Liver (tissue), 8 donors: ENCODE measurements at regions not wholly inside any gene's neighbourhood (a gene's known extent, or its start where the extent isn't known, plus 50 kb on each side); places are given as distances from the start of the nearest gene placed in this dataset.

Experiments
- DNase-seq: peaks from one replicate; pipeline ENCODE4 v3.0.0-alpha.2; 2017; ENCODE audit warnings: low spot score
- H3K27ac ChIP-seq, 2 donors: one replicate each; pipeline ENCODE4 v1.7.0; 2013; ENCODE audit warnings: inconsistent platforms in 2 of 2, low read length in 2 of 2, control low read depth in 1 of 2, low read depth in 1 of 2, mild to moderate bottlenecking in 1 of 2
- H3K27me3 ChIP-seq, 4 donors: one replicate each; pipeline versions ENCODE4 v1.6.1 to v1.7.0; 2013; ENCODE audit warnings: low read length in 3 of 4, inconsistent platforms in 1 of 4, mild to moderate bottlenecking in 1 of 4, moderate library complexity in 1 of 4; ENCODE audit not compliant: control insufficient read depth in 4 of 4, insufficient read depth in 4 of 4
- H3K36me3 ChIP-seq, 4 donors: one replicate each; pipeline versions ENCODE4 v1.6.1 to v1.7.0; 2013; ENCODE audit warnings: low read length in 3 of 4, mild to moderate bottlenecking in 3 of 4, low read depth in 1 of 4, moderate library complexity in 1 of 4; ENCODE audit not compliant: control insufficient read depth in 4 of 4, insufficient read depth in 3 of 4
- H3K4me1 ChIP-seq, 4 donors: one replicate each; pipeline versions ENCODE4 v1.6.1 to v1.7.0; 2013; ENCODE audit warnings: low read length in 3 of 4, mild to moderate bottlenecking in 3 of 4, moderate library complexity in 1 of 4; ENCODE audit not compliant: control insufficient read depth in 4 of 4, insufficient read depth in 4 of 4
- H3K4me3 ChIP-seq, 3 donors: one replicate each; pipeline versions ENCODE4 v1.6.1 to v1.7.0; 2013; ENCODE audit warnings: low read length in 3 of 3, control low read depth in 1 of 3, low read depth in 1 of 3, mild to moderate bottlenecking in 1 of 3
- H3K9ac ChIP-seq, 2 donors: one replicate each; pipeline ENCODE4 v1.7.0; 2013; ENCODE audit warnings: low read length in 2 of 2, mild to moderate bottlenecking in 2 of 2, moderate library complexity in 2 of 2, control low read depth in 1 of 2, low read depth in 1 of 2
- H3K9me3 ChIP-seq, 4 donors: one replicate each; pipeline versions ENCODE4 v1.6.1 to v1.7.0; 2013; ENCODE audit warnings: low read length in 3 of 4; ENCODE audit not compliant: control insufficient read depth in 4 of 4
- ATF3 ChIP-seq: IDR thresholded peaks from 2 replicates; pipeline ENCODE4 v1.6.1; 2016; ENCODE audit warnings: antibody characterized with exemption
- CTCF ChIP-seq: fragments of 150-350 bp; IDR thresholded peaks from 2 replicates; pipeline ENCODE4 v1.5.1; 2017; ENCODE audit warnings: improper control_type of control experiment, low read depth, low read length; ENCODE audit not compliant: missing input control
- EGR1 ChIP-seq, 2 donors: IDR thresholded peaks; 2 replicates each; pipeline ENCODE4 v1.6.1; 2016 to 2018; ENCODE audit warnings: antibody characterized with exemption in 2 of 2, low read depth in 2 of 2
- FOXA2 ChIP-seq: IDR thresholded peaks from 2 replicates; pipeline ENCODE4 v1.6.1; 2016; ENCODE audit warnings: antibody characterized with exemption
- GABPA ChIP-seq, 2 donors: IDR thresholded peaks in 1 of 2; conservative IDR thresholded peaks in 1 of 2; 2 replicates each; pipeline ENCODE4 v1.6.1; 2016; ENCODE audit warnings: antibody characterized with exemption in 2 of 2, mild to moderate bottlenecking in 1 of 2, moderate library complexity in 1 of 2
- HNF4A ChIP-seq, 2 donors: conservative IDR thresholded peaks; 2 replicates each; pipeline ENCODE4 v1.6.1; 2016; ENCODE audit warnings: antibody characterized with exemption in 2 of 2, mild to moderate bottlenecking in 2 of 2
- HNF4G ChIP-seq: IDR thresholded peaks from 2 replicates; pipeline ENCODE4 v1.6.1; 2016; ENCODE audit warnings: antibody characterized with exemption
- JUND ChIP-seq, 2 donors: IDR thresholded peaks; 2 replicates each; pipeline ENCODE4 v1.6.1; 2016; ENCODE audit warnings: antibody characterized with exemption in 2 of 2
- NR2F2 ChIP-seq: IDR thresholded peaks from 2 replicates; pipeline ENCODE4 v1.6.1; 2016; ENCODE audit warnings: antibody characterized with exemption
- RAD21 ChIP-seq, 2 donors: IDR thresholded peaks; 2 replicates each; pipeline ENCODE4 v1.6.1; 2016; ENCODE audit warnings: antibody characterized with exemption in 2 of 2, mild to moderate bottlenecking in 2 of 2
- REST ChIP-seq: IDR thresholded peaks from 2 replicates; pipeline ENCODE4 v1.6.1; 2016; ENCODE audit warnings: antibody characterized with exemption, mild to moderate bottlenecking
- TAF1 ChIP-seq: conservative IDR thresholded peaks from 2 replicates; pipeline ENCODE4 v1.6.1; 2016; ENCODE audit warnings: antibody characterized with exemption, mild to moderate bottlenecking
- YY1 ChIP-seq: IDR thresholded peaks from 2 replicates; pipeline ENCODE4 v1.6.1; 2016; ENCODE audit warnings: antibody characterized with exemption, mild to moderate bottlenecking
- ZBTB33 ChIP-seq: IDR thresholded peaks from 2 replicates; pipeline ENCODE4 v1.6.1; 2016; ENCODE audit warnings: antibody characterized with exemption
- WGBS: extraction: QIAGEN DNeasy Blood & Tissue Kit; methylation state at CpG from one replicate; pipeline ENCODE4 v1.1.7; 2013; 5-methylcytosine and 5-hydroxymethylcytosine counted together
- donor health status: healthy.
- donor health status: healthy.
- donor health status: healthy.
- donor health status: healthy.
- donor health status: healthy.

GRCh38 chr5:12999667-13000066 is 944.8 kb downstream of the DNAH5 start:
- Histone ChIP-seq H3K27ac (no peak overlapping the region), H3K36me3 (no peaks in the 10 kb centered on the region), H3K9ac (no peak overlapping the region), H3K4me3 (no peak overlapping the region), H3K27me3 (no peaks in the 10 kb centered on the region), H3K4me1 (no peaks in the 10 kb centered on the region), H3K9me3 (no peaks in the 10 kb centered on the region)
- 85% methylated on average over 5 of the region's 5 CpGs for WGBS
- no peak for TF ChIP-seq ATF3
- no peak for TF ChIP-seq CTCF
- no peak for TF ChIP-seq FOXA2
- no peak for TF ChIP-seq RAD21 (IDR thresholded peaks at IDR 0.05)
- no peak for TF ChIP-seq HNF4A (conservative IDR thresholded peaks at IDR 0.05)
- TF ChIP-seq HNF4G, result no peak
- TF ChIP-seq EGR1 (IDR thresholded peaks at IDR 0.05; ENCODE audit: low read depth in 2 of 2), result no peak
- TF ChIP-seq REST, result no peak
- TF ChIP-seq ZBTB33, result no peak
- no peak for TF ChIP-seq NR2F2
- no peak for TF ChIP-seq YY1
- TF ChIP-seq TAF1, result no peak
- DNase-seq, result no peak

GRCh38 chr5:12985142-12985541 is 959.3 kb downstream of the DNAH5 start:
- Histone ChIP-seq H3K27me3 (no peaks in the 10 kb centered on the region), H3K4me1 (no peaks in the 10 kb centered on the region), H3K36me3 (no peaks in the 10 kb centered on the region), H3K4me3 (no peak overlapping the region), H3K27ac (no peak overlapping the region), H3K9me3 (no peaks in the 10 kb centered on the region), H3K9ac (no peak overlapping the region)
- TF ChIP-seq JUND (IDR thresholded peaks at IDR 0.05) (no peak), EGR1 (IDR thresholded peaks at IDR 0.05; ENCODE audit: low read depth in 2 of 2) (no peak), FOXA2 (no peak), HNF4G (no peak), TAF1 (no peak), GABPA (IDR thresholded peaks at IDR 0.05 in 1 of 2, conservative IDR thresholded peaks at IDR 0.05 in 1 of 2) (no peak), ATF3 (no peak), YY1 (no peak), NR2F2 (no peak)
- no peak for DNase-seq
- 67% methylated on average over 4 of the region's 4 CpGs for WGBS
